Suprapubic skin (tissue), 4 donors: ENCODE measurements at regions not wholly inside any gene's neighbourhood (a gene's known extent, or its start where the extent isn't known, plus 50 kb on each side); places are given as distances from the start of the nearest gene placed in this dataset.

ENCODE experiments used
- EP300 ChIP-seq: sonication (generic); formaldehyde crosslinking; IDR thresholded peaks from one replicate; pipeline ENCODE4 v1.6.1; 2017; ENCODE audit warnings: antibody characterized with exemption
- POLR2A ChIP-seq, 2 donors: fragments of 450-650 bp; IDR thresholded peaks; one replicate each; pipeline ENCODE4 v1.6.1; 2017; ENCODE audit warnings: antibody characterized with exemption in 2 of 2, mild to moderate bottlenecking in 2 of 2, moderate library complexity in 2 of 2
- POLR2AphosphoS5 ChIP-seq, 3 donors: sonication (generic); formaldehyde crosslinking; IDR thresholded peaks; one replicate each; pipeline ENCODE4 v1.6.1; 2017; ENCODE audit warnings: antibody characterized with exemption in 3 of 3
- TF ChIP-seq, protein P1 (sequence below), 2 donors: fragments of 200-600 bp in 1 of 2; fragments of 450-650 bp in 1 of 2; sonication (generic) in 1 of 2; IDR thresholded peaks; one replicate each; pipeline ENCODE4 v1.5.1; 2016 to 2019; ENCODE audit warnings: antibody characterized with exemption in 2 of 2, mild to moderate bottlenecking in 1 of 2, moderate library complexity in 1 of 2

DNA sequence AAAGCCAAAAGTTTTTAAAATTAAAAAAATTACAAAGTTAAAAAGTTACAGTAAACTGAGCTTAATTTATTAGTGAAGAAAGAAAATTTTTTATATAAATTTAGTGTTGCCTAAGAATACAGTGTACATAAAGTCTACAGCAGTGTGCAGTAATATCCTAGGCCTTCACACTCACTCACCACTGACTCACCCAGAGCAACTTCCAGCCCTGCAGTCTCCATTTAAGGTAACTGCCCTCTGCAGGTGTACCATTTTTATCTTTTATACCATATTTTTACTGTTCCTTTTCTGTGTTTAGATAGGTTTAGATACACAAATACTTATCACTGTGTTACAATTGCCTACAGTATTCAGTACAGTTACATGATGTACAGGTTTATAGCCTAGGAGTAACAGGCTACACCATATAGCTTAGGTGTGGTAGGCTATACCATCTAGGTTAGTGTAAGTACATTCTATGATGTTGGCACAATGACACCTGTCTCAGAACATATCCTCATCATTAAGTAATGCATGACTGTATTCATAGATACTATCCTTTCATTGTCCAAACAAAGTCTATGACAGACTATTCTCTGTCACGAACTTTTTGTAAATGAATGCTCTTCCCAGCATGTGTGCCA, 78.6 kb upstream of the PBX1 start:
- TF ChIP-seq, protein P1, sequence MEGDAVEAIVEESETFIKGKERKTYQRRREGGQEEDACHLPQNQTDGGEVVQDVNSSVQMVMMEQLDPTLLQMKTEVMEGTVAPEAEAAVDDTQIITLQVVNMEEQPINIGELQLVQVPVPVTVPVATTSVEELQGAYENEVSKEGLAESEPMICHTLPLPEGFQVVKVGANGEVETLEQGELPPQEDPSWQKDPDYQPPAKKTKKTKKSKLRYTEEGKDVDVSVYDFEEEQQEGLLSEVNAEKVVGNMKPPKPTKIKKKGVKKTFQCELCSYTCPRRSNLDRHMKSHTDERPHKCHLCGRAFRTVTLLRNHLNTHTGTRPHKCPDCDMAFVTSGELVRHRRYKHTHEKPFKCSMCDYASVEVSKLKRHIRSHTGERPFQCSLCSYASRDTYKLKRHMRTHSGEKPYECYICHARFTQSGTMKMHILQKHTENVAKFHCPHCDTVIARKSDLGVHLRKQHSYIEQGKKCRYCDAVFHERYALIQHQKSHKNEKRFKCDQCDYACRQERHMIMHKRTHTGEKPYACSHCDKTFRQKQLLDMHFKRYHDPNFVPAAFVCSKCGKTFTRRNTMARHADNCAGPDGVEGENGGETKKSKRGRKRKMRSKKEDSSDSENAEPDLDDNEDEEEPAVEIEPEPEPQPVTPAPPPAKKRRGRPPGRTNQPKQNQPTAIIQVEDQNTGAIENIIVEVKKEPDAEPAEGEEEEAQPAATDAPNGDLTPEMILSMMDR (IDR thresholded peaks at IDR 0.05), result no peak
- TF ChIP-seq POLR2A (IDR thresholded peaks at IDR 0.05) (no peak), POLR2AphosphoS5 (IDR thresholded peaks at IDR 0.05) (no peak), EP300 (no peak)
